Amniotic stem cell (primary cell): ENCODE measurements at regions not wholly inside any gene's neighbourhood (a gene's known extent, or its start where the extent isn't known, plus 50 kb on each side); places are given as distances from the start of the nearest gene placed in this dataset.

Source experiments
- DNase-seq: peaks from one replicate; lab custom pipeline; 2025; lab: John Stamatoyannopoulos, UW

- peak; percentile 18 for DNase-seq
Observed at GRCh38 chrX:39809331-39809730, 288.4 kb downstream of the BCOR start.

- no peak for DNase-seq
Observed at GRCh38 chrX:39810901-39811300, 286.9 kb downstream of the BCOR start.

DNA sequence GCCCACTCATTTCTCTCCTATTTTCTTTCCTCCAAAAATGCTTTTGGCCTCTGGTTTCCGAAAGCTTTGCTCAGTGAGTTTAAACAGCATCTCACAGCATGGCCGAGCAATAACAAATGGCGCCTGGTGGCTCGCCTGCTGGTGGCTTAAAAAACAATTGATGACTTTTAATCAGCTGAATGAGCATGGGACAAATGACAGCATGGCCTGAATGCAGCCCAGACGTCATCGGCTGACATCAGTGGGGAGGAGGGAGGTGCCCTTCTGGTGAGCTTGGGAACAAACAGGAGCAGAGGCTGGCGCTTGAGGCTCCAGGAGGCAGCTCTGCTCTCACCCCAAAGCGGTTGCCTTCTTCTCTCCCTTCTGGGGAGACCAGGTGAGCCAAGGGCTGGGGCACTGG is 286.4 kb downstream of the BCOR start:
- DNase-seq, result no peak

- DNase-seq, result no peak
Observed at GRCh38 chrX:39813631-39814277, 284.0 kb downstream of the BCOR start.

DNA sequence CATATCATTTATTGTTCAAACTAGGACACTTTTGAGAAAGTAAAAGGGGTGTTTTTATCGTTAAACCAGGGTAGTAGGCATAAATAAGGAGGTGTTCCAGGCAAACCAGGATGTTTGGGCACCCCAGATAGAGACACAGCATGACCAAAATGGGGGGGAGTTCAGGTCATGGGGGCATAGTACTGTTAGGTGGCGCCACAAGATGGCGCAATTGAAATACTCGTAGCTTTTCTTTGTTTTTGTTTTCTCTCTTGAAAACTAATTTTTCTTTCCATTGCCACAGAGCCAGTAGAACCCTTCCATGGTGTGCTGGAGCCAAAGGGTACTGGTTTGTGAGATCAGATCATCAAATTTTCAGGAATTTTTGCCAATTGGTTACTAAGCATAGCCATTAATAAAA is 283.4 kb downstream of the BCOR start:
- no peak for DNase-seq

- DNase-seq, result no peak
Observed at GRCh38 chrX:39815631-39816030, 282.1 kb downstream of the BCOR start.

DNA sequence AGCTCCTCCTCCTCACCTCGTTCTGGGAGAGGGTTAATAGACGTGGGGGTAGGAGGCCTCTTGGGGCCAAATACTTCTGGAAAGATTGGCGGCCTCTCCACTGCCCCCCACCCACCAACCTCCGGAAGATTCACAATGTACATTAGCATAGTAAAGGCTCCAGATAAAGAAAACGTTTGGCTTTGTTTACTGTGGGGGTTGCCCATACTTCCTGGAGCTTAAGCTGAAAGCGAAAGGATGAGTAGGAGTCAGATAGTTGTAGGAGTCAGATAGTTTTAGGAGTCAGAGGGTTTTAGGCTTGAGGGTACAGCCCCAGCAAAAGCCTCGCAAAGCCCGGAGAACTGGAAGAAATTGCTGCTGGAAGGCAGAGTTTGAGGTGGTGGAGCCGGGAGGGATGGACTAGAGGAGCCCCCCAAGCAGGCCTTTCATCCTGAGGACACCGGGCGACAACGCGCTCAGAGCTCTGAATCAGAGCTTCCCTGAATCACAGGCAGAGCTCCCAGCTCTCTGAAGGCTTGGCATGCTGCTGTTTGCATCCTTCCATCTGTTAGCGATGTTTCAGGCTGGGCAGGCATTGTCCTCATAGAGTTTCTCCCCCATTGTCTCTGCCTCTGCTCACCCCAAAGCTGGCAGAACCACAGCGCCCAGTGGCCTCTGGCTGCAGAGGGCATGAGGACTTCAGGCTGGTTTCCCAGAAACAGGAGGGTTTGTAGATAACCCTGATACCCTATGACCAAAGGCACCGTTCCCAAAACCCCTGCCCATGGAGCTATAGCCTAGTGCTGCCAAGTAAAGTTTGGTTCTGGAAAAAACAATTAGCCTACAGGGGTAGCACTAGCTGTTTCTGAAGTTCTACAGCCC is 280.7 kb downstream of the BCOR start:
- no peak for DNase-seq

DNA sequence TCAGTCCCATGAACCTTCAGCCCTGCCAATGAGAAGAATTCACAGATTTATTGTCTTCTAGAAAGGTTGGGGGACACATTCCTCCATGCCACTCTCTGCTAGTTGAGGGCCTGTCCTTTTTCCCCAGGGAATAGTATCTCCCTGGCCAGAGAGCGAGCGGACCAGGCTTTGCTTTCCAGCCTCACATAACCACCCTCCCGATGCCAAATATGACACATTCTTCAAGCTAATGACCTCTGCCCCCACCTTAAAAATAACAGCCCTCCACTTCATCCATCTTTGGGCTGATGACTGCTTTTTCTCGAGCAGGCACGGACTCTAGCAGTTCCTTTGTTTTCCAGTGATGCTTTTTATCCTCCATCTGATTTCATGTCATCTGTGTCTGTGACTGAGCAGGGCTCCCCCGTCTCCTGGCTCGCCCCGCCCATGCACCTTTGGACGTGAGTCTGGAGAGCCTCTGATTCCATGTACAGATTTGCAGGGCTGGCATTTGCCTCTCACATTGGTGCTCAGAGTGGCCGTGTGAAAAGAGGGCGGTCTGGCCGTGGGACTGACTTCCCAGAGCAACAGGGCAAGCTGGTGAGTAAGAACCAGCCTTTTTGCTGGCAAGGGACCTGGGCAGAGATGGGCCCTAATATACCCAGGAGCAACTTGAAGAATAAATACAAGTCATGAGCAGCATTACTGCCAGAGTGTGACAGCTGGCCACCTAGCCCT is 279.8 kb downstream of the BCOR start:
- no peak for DNase-seq

- DNase-seq, result no peak
Observed at GRCh38 chrX:39818750-39819149, 279.0 kb downstream of the BCOR start.

DNA sequence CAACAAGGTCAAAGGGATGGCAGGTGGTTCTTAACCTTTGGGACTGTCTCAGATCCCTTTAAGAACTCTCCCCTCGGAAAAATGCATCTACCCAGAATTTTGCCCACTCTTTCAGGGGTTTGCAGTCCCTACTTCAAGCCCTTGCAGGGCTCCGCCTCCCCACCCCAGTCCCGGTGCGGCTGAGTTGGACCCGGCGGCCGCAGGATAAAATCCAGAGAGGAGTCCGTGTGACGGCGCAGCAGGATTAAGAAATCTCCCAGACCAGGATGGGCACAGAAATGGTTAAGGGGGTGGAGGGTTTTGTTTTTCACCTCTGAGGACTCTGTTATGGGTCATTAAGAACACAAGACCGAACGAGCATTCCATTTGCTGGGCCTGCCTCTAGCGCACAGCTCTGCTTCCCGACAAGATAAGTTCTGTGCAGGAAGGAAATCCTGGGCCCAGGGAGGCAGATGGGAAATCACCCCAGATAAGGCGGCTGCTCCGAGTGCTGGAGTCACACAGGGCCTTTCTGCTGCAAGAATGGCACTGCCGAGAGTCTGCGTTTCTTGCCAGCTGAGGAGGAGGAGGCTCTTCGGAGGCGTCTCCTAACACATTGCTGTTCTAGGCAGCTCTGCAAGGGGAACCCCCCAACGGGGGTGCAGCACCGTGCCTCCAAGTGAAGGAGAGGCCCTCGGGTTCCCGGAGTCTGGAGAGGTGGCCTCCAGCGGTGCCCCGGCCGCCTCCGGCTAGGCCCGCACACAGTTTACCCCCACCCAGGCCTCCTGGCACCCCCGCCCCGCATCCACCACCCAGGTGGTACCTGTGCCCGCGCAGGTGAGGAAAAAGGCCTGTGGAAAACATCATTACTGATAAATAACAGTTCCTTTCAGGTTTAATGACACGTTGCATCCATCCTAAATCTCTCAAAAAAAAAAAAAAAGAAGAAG is 277.6 kb downstream of the BCOR start:
- no peak for DNase-seq

GRCh38 chrX:39820938-39821708 is 276.6 kb downstream of the BCOR start:
- no peak for DNase-seq

- DNase-seq, result no peak
Observed at GRCh38 chrX:39821709-39822095, 276.1 kb downstream of the BCOR start.

DNA sequence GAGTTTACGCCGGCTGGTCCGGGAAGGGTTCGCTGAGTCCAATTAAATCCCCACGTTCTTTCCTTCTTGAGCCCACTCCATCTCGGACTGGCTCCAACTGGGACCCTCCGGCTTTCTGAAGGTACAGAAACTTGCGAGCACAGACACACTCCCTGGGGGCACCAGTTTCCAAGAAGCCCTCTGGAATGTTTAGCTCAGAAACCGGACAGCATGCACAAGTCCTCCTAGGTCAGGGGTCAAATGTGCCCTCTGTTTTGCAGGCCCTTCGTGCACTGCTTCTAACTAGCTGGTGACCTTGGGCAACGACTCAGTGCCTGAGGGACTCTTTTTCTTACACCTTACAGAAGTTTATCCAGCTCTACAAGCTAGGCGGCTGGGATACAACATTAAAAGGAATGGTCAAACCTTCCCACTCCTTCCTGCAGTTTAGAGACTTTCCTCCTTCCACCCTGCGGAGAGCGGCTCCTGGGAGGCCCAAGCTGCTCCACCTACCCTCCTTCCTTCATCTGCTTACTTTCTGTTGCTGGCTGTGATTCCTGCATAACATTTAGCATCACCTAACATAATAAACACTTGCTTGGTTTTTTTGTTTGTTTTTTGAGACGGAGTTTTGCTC is 275.5 kb downstream of the BCOR start:
- no peak for DNase-seq

DNA sequence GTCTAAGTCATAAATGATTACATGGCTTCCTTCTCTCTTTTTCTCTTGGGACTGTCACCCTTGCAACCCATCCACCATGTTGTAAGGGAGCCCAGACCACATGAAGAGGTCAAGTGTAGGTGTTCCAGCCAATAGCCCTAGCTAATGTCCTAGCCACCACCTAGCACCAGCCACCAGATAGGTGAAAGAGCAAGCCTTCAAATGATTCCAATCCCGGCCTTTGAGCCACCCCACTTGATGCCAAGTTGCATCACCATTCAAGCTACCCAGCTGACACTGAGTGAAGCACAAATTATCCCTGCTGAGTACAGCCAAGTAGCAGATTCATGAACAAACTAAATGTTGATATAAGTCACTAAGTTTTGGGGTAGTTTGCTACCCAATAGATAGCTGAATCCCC is 274.3 kb downstream of the BCOR start:
- no peak for DNase-seq

DNA sequence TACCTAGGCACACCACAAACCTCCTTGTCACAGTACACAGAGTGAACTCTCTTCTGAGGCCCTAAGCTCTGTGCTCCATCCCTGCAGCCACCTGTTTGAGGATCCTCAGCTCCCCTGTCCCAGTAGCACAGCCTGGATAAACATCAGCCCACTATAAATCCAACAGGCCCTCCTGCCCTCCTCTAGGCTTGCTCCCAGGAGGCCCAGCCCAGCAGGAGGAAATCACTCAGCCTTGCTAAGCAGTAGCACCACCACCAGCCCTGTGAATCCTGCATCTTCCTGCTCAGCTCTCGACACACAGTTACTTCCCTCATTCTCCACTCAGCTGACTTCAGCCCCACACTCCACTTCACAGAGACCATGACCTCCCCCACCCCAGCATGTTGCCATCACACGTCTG is 273.9 kb downstream of the BCOR start:
- DNase-seq, result no peak

DNA sequence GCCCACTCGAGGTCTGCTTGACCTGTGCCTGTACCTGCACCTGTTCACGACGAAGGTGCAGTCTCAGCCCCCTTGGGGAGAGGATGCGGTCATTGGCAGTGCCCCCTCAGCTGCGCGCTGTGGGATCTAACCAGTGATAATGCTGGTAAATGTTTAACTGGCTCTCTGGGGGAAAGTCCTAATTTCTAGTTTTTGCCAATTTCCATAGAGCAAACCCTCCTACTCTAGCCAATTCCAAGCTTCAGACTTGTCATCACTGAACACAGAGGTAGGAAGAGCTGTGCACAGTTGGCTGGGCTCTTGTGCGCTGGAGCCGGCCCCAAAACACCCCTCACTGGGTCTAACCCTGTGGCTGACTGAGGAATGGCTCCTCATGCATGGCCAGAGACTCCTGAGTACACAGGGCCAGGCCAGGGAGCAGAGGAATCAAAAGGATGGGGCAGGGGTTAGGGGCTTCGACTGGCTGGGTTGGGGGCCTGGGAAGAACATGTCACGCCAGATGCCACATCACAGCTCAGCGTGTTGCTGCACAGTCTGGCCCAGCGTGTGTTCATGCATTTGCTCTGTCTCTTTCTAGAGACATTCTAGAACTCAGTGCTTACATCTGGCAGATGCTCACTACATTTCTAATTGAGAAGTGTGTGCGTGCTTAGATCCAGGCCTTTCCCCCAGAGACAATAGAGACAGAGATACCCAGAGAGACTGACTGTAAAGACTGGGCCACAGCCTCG is 270.8 kb downstream of the BCOR start:
- DNase-seq, result no peak

- DNase-seq, result no peak
Observed at GRCh38 chrX:39827951-39828350, 269.8 kb downstream of the BCOR start.

DNA sequence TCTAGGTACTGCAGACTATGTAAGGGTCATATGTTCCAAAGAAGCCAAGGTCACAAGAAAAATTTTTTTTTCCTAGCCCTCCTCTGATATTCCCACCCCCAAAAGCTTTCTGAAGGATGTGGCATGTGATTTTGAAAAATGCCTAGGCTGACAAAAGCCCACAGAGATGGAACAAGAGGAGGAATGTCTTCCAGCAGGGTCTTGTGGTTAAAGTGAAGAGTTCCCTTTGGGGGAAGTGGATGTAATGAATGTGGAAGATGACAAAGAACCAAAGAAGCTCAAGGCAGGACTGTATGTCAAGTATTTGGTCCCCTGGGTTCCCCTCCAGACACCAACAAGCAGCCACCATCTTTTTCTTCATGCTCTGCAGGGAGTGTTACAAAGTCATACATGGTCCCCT is 268.8 kb downstream of the BCOR start:
- no peak for DNase-seq

GRCh38 chrX:39829965-39830364 is 267.8 kb downstream of the BCOR start:
- no peak for DNase-seq

DNA sequence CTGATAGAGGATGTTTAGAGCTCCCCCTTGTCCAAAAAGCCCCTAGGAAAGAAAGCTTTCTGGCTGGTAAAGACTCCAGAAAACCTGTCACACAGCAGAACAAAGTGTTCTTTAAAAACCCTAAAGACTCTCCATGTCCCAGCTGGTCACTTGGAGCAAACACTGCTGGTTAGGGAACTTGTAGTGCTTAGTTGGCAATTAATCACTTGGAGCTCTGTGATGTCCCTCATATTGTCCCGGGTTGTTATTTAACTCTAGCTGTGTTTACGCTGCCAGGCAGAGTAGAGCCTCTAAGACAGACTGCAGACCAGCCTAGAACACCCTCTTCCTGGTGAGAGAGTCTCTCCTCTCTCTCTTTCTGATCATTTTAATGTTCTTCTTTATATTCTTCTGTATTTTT is 267.3 kb downstream of the BCOR start:
- DNase-seq, result no peak
